ENCODE measurements at regions not wholly inside any gene's neighbourhood (a gene's known extent, or its start where the extent isn't known, plus 50 kb on each side); places are given as distances from the start of the nearest gene placed in this dataset.

- H3K9me2 ChIP-seq (ENCODE audit: insufficient read depth, low read length), result no peaks in the 10 kb centered on the region
- no peak for DNase-seq (ENCODE audit: low spot score)
- H2AFZ ChIP-seq (ENCODE audit: low read length), result no peak overlapping the region
- TF ChIP-seq CTCF (conservative IDR thresholded peaks at IDR 0.05; ENCODE audit: low read length), result no peak
- no peak for TF ChIP-seq EZH2phosphoT487 (IDR thresholded peaks at IDR 0.05; ENCODE audit: borderline replicate concordance, low read depth, low read length)
- CTCF ChIA-PET (ENCODE audit: unreplicated experiment), result no interaction called here
- H3K36me3 ChIP-seq (ENCODE audit: insufficient read depth, low read length), result no peaks in the 10 kb centered on the region
- no peaks in the 10 kb centered on the region for H4K20me1 ChIP-seq (ENCODE audit: insufficient read depth, low read length)
- POLR2A ChIA-PET, result interaction anchor here (1.0 kb wide), 1 partner anchor 21 kb away, joined by 3 read pairs; no protein-coding TSS in a partner anchor
- H3K4me1 ChIP-seq (ENCODE audit: insufficient read depth, low read length, poor library complexity, severe bottlenecking), result no peaks in the 10 kb centered on the region
- no peaks in the 10 kb centered on the region for H3K9me3 ChIP-seq (ENCODE audit: low read length)
- no TSS peak for BruUV-seq (replicated peaks)
- H3K79me2 ChIP-seq (ENCODE audit: insufficient read depth, low read depth, low read length), result no peaks in the 10 kb centered on the region
- intact Hi-C loops (cut with micrococcal nuclease; ENCODE audit: unreplicated experiment), result loop anchor here (10.0 kb wide), 1 partner anchor 1440 kb away; the partner anchor contains the start of gene MPPED2
- no peak overlapping the region for H3K4me2 ChIP-seq (ENCODE audit: low read length)
- no peak overlapping the region for H3K27ac ChIP-seq (ENCODE audit: low read depth, low read length, poor library complexity, severe bottlenecking)
- no peak overlapping the region for H3K4me3 ChIP-seq (ENCODE audit: low read depth, low read length, poor library complexity, severe bottlenecking)
Measured at GRCh38 chr11:32024948-32025347, 65.9 kb upstream of the RCN1 start.

GRCh38 chr11:32023370-32024305 lies 67.2 kb upstream of the RCN1 start:
- Histone ChIP-seq H3K9me2 (ENCODE audit: insufficient read depth, low read length) (no peaks in the 10 kb centered on the region), H3K4me3 (ENCODE audit: low read depth, low read length, poor library complexity, severe bottlenecking) (no peak overlapping the region), H3K4me1 (ENCODE audit: insufficient read depth, low read length, poor library complexity, severe bottlenecking) (no peaks in the 10 kb centered on the region), H3K4me2 (ENCODE audit: low read length) (no peak overlapping the region), H2AFZ (ENCODE audit: low read length) (no peak overlapping the region), H3K9me3 (ENCODE audit: low read length) (no peaks in the 10 kb centered on the region), H4K20me1 (ENCODE audit: insufficient read depth, low read length) (no peaks in the 10 kb centered on the region), H3K36me3 (ENCODE audit: insufficient read depth, low read length) (no peaks in the 10 kb centered on the region), H3K79me2 (ENCODE audit: insufficient read depth, low read depth, low read length) (no peaks in the 10 kb centered on the region), H3K27ac (ENCODE audit: low read depth, low read length, poor library complexity, severe bottlenecking) (no peak overlapping the region)
- TF ChIP-seq EZH2phosphoT487 (IDR thresholded peaks at IDR 0.05; ENCODE audit: borderline replicate concordance, low read depth, low read length), result no peak
- TF ChIP-seq CTCF (conservative IDR thresholded peaks at IDR 0.05; ENCODE audit: low read length), result no peak
- ChIA-PET POLR2A (interaction anchor here (0.6 kb wide), 1 partner anchor 70 kb away, joined by 3 read pairs; no protein-coding TSS in a partner anchor), CTCF (ENCODE audit: unreplicated experiment) (no interaction called here)
- DNase-seq (ENCODE audit: low spot score), result no peak
- BruUV-seq (replicated peaks), result no TSS peak
- intact Hi-C loops (cut with micrococcal nuclease; ENCODE audit: unreplicated experiment), result loop anchor here (10.0 kb wide), 1 partner anchor 1439 kb away; the partner anchor contains the start of gene MPPED2

- no peak for DNase-seq (ENCODE audit: low spot score)
- Histone ChIP-seq H3K4me3 (ENCODE audit: low read depth, low read length, poor library complexity, severe bottlenecking) (no peak overlapping the region), H3K9me3 (ENCODE audit: low read length) (no peaks in the 10 kb centered on the region), H3K27ac (ENCODE audit: low read depth, low read length, poor library complexity, severe bottlenecking) (no peak overlapping the region), H3K9me2 (ENCODE audit: insufficient read depth, low read length) (no peaks in the 10 kb centered on the region), H3K36me3 (ENCODE audit: insufficient read depth, low read length) (no peaks in the 10 kb centered on the region), H3K4me2 (ENCODE audit: low read length) (no peak overlapping the region), H3K79me2 (ENCODE audit: insufficient read depth, low read depth, low read length) (no peaks in the 10 kb centered on the region), H3K4me1 (ENCODE audit: insufficient read depth, low read length, poor library complexity, severe bottlenecking) (no peaks in the 10 kb centered on the region), H2AFZ (ENCODE audit: low read length) (no peak overlapping the region), H4K20me1 (ENCODE audit: insufficient read depth, low read length) (no peaks in the 10 kb centered on the region)
- TF ChIP-seq EZH2phosphoT487 (IDR thresholded peaks at IDR 0.05; ENCODE audit: borderline replicate concordance, low read depth, low read length), result no peak
- no peak for TF ChIP-seq CTCF (conservative IDR thresholded peaks at IDR 0.05; ENCODE audit: low read length)
- intact Hi-C loops (cut with micrococcal nuclease; ENCODE audit: unreplicated experiment), result no loop called here
- POLR2A ChIA-PET, result interaction anchor here (0.6 kb wide), 1 partner anchor 426 kb away, joined by 3 read pairs; no protein-coding TSS in a partner anchor
- CTCF ChIA-PET (ENCODE audit: unreplicated experiment), result no interaction called here
- BruUV-seq (replicated peaks), result no TSS peak
Measured at GRCh38 chr11:32018672-32019071, 72.2 kb upstream of the RCN1 start.
